Aorta (tissue), 5 donors: ENCODE measurements at regions not wholly inside any gene's neighbourhood (a gene's known extent, or its start where the extent isn't known, plus 50 kb on each side); places are given as distances from the start of the nearest gene placed in this dataset.

ENCODE experiments used
- ATAC-seq: fragments of 200-7000 bp; cut with Tn5 transposase; one replicate; pipeline ENCODE4 v1.9.1; 2022; ENCODE audit warnings: moderate library complexity; ENCODE audit not compliant: low FRiP score
- DNase-seq, 2 donors: peaks; one replicate each; pipeline ENCODE4 v3.0.0-alpha.2; 2020
- H3K27ac ChIP-seq, 2 donors: one replicate each; pipeline ENCODE4 v1.5.1; 2013; ENCODE audit warnings: low read length in 2 of 2, mild to moderate bottlenecking in 2 of 2, moderate library complexity in 2 of 2, control low read depth in 1 of 2, inconsistent platforms in 1 of 2, low read depth in 1 of 2
- H3K27me3 ChIP-seq, 2 donors: one replicate each; pipeline ENCODE4 v1.6.1; 2013; ENCODE audit warnings: control low read depth in 1 of 2, low read length in 1 of 2, mild to moderate bottlenecking in 1 of 2, moderate library complexity in 1 of 2; ENCODE audit not compliant: insufficient read depth in 2 of 2, control insufficient read depth in 1 of 2
- H3K36me3 ChIP-seq, 2 donors: one replicate each; pipeline ENCODE4 v1.6.1; 2013; ENCODE audit warnings: control low read depth in 1 of 2, low read length in 1 of 2, mild to moderate bottlenecking in 1 of 2; ENCODE audit not compliant: insufficient read depth in 2 of 2, control insufficient read depth in 1 of 2
- H3K4me1 ChIP-seq, 2 donors: one replicate each; pipeline ENCODE4 v1.6.1; 2013; ENCODE audit warnings: low read length in 2 of 2, control low read depth in 1 of 2, mild to moderate bottlenecking in 1 of 2, moderate library complexity in 1 of 2; ENCODE audit not compliant: insufficient read depth in 2 of 2, control insufficient read depth in 1 of 2
- H3K4me3 ChIP-seq, 2 donors: one replicate each; pipeline ENCODE4 v1.5.1; 2013; ENCODE audit warnings: low read length in 2 of 2, control low read depth in 1 of 2, mild to moderate bottlenecking in 1 of 2
- H3K9me3 ChIP-seq: one replicate; pipeline ENCODE4 v1.6.1; 2013; ENCODE audit warnings: mild to moderate bottlenecking, low read length; ENCODE audit not compliant: control insufficient read depth
- WGBS, 2 donors: extraction: QIAGEN DNeasy Blood & Tissue Kit; methylation state at CpG; one replicate each; pipeline ENCODE4 v1.1.7; 2013; 5-methylcytosine and 5-hydroxymethylcytosine counted together
- intact Hi-C, 2 donors: fragments of 100-400 bp; cut with DNase I; formaldehyde crosslinking; loops; one replicate each; pipeline versions ENCODE4 v1.14.2 to v1.15.0; 2022
- donor health status: healthy with polysubstance abuse.
- donor health status: Bipolar disorder and iron deficiency.
- donor health status: DM: no; HTN: no; CAD: no.
- donor health status: DM: no; HTN: no; CAD: no.
- donor health status: DM: yes; HTN: yes; CAD: no.

- Histone ChIP-seq H3K27me3 (no peaks in the 10 kb centered on the region), H3K4me3 (no peak overlapping the region), H3K27ac (no peak overlapping the region), H3K9me3 (no peaks in the 10 kb centered on the region), H3K36me3 (no peaks in the 10 kb centered on the region), H3K4me1 (no peaks in the 10 kb centered on the region)
- no peak for DNase-seq
- ATAC-seq, result no peak
- WGBS, 2 donors, result 56 to 60% methylated on average over 2 of the region's 2 CpGs
- intact Hi-C loops, result no loop called here
Observed at GRCh38 chrX:127276326-127276725, 456.8 kb downstream of the PRR32 start.

GRCh38 chrX:127300511-127300910, 481.0 kb downstream of the PRR32 start:
- no peak for DNase-seq
- H3K4me1 ChIP-seq, result no peaks in the 10 kb centered on the region

DNA sequence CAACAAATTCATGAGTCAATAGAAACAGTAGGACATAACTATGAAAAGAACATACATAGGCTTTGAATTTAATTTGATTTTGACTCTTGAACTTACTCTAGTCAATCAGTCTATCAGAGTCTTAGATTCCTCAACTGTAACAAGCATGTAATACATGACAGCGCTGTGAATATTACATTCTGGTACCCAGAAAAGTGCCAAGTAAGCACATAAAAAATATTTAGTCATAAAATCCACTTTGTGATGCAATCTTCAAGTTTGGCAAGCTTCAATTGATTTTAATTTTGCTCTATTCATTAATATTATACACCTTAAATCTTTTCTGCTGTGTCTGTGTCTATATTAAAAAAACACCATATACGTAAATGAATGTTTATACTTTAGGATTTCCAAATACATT, 483.3 kb downstream of the PRR32 start:
- intact Hi-C loops, result no loop called here
- DNase-seq (no peak), ATAC-seq (no peak)
- H3K4me1 ChIP-seq, result no peaks in the 10 kb centered on the region
- no peaks in the 10 kb centered on the region for H3K9me3 ChIP-seq
- 82 to 93% methylated on average over 2 of the region's 2 CpGs for WGBS, 2 donors
- H3K4me3 ChIP-seq, result no peak overlapping the region
- H3K27me3 ChIP-seq, result no peaks in the 10 kb centered on the region
- no peak overlapping the region for H3K27ac ChIP-seq
- no peaks in the 10 kb centered on the region for H3K36me3 ChIP-seq

More at GRCh38 chrX:127300511-127300910, 481.0 kb downstream of the PRR32 start:
- Histone ChIP-seq H3K9me3 (no peaks in the 10 kb centered on the region), H3K4me3 (no peak overlapping the region), H3K27ac (no peak overlapping the region), H3K27me3 (no peaks in the 10 kb centered on the region), H3K36me3 (no peaks in the 10 kb centered on the region)
- ATAC-seq, result no peak
- intact Hi-C loops, result no loop called here

GRCh38 chrX:127305013-127305412, 485.5 kb downstream of the PRR32 start:
- 63 to 74% methylated on average over 1 of the region's 1 CpG for WGBS, 2 donors
- intact Hi-C loops, result no loop called here
- DNase-seq (no peak), ATAC-seq (no peak)
- Histone ChIP-seq H3K27me3 (no peaks in the 10 kb centered on the region), H3K4me1 (no peaks in the 10 kb centered on the region), H3K36me3 (no peaks in the 10 kb centered on the region), H3K9me3 (no peaks in the 10 kb centered on the region), H3K27ac (no peak overlapping the region), H3K4me3 (no peak overlapping the region)

GRCh38 chrX:127306262-127306661, 486.7 kb downstream of the PRR32 start:
- Histone ChIP-seq H3K36me3 (no peaks in the 10 kb centered on the region), H3K4me3 (no peak overlapping the region), H3K4me1 (no peaks in the 10 kb centered on the region), H3K9me3 (no peaks in the 10 kb centered on the region), H3K27ac (no peak overlapping the region), H3K27me3 (no peaks in the 10 kb centered on the region)
- DNase-seq (no peak), ATAC-seq (no peak)
- 71 to 77% methylated on average over 7 of the region's 7 CpGs for WGBS, 2 donors
- intact Hi-C loops, result no loop called here

DNA sequence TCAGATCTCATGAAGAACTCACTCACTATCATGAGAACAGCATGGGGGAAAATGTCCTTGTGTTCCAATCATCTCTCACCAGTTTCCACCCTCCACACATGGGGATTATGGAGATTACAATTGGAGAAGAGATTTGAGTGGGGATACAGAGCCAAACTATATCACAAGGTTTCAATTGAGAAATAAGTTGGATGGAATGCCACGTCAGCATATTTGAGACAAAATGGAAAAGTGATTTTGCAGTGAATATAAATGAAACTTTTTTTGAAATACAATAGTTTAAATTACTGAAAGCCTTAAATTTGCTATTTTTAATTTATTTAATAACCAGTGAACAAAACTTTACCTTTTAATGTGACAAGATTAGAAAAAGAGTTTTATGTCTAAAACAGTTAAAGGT, 494.1 kb downstream of the PRR32 start:
- DNase-seq, result no peak
- Histone ChIP-seq H3K4me3 (no peak overlapping the region), H3K36me3 (no peaks in the 10 kb centered on the region), H3K9me3 (no peaks in the 10 kb centered on the region), H3K4me1 (no peaks in the 10 kb centered on the region), H3K27me3 (no peaks in the 10 kb centered on the region), H3K27ac (no peak overlapping the region)
- ATAC-seq, result no peak
- intact Hi-C loops, result no loop called here
- 58 to 76% methylated on average over 1 of the region's 1 CpG for WGBS, 2 donors

DNA sequence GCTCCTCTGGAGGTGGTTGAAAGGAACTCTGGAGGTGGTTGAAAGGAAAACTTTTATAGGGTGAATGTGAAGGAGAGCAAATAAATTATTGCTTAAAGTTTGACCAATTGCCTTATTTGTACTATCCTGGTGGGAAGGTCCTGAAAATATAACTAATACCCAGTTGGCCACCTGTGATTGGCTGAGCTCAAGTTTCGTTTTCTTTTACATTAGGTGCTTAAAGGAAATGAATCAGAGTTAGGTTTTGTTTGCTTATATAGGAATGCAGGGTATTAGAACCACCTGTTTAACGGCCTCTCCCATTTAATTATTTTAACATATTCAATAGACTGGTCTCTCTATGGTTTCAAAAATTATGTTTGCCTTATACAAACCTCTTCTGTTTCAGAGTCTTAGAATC, 497.6 kb downstream of the PRR32 start:
- no peak overlapping the region for H3K27ac ChIP-seq
- no peak for DNase-seq
- no peaks in the 10 kb centered on the region for H3K9me3 ChIP-seq
- H3K36me3 ChIP-seq, result no peaks in the 10 kb centered on the region
- no peak overlapping the region for H3K4me3 ChIP-seq
- ATAC-seq, result no peak
- intact Hi-C loops, result no loop called here
- H3K4me1 ChIP-seq, result no peaks in the 10 kb centered on the region
- WGBS, 2 donors, result 48 to 67% methylated on average over 2 of the region's 2 CpGs
- H3K27me3 ChIP-seq, result no peaks in the 10 kb centered on the region

DNA sequence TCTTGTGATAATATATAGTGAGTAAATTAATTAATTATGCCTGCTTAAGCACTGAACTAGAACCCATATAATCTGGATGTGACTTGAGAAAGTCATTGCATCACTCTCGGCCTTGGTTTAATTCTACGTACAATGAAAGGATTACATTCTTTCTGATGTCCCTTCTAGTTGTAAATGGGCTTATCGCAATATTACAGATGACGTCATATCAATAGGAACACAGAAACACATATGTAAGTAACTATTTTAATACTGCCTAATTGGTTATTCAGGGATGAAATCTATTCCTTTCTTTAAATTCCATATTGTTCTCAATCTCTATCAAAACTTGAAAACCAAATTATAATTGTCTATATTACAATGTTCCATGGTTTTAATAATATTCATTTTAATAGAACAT, 504.6 kb downstream of the PRR32 start:
- DNase-seq, result no peak
- Histone ChIP-seq H3K4me3 (no peak overlapping the region), H3K27me3 (no peaks in the 10 kb centered on the region), H3K4me1 (no peaks in the 10 kb centered on the region), H3K9me3 (no peaks in the 10 kb centered on the region), H3K36me3 (no peaks in the 10 kb centered on the region), H3K27ac (no peak overlapping the region)
- ATAC-seq, result no peak
- WGBS, 2 donors, result 92 to 96% methylated on average over 4 of the region's 4 CpGs
- intact Hi-C loops, result no loop called here
